ENCODE measurements at regions not wholly inside any gene's neighbourhood (a gene's known extent, or its start where the extent isn't known, plus 50 kb on each side); places are given as distances from the start of the nearest gene placed in this dataset.

- TF ChIP-seq CTCF (IDR thresholded peaks at IDR 0.05) (no peak), POLR2A (IDR thresholded peaks at IDR 0.05) (no peak)
Observed at GRCh38 chr15:69751147-69751546, 298.5 kb downstream of the RPLP1 start.

Measured in thyroid gland (tissue), 4 donors.